NCI-H345 treated with DMSO at 0.1 percent for 48 hours (cell line): ENCODE measurements at regions not wholly inside any gene's neighbourhood (a gene's known extent, or its start where the extent isn't known, plus 50 kb on each side); places are given as distances from the start of the nearest gene placed in this dataset.

Source experiments
- DNase-seq: peaks from one replicate; lab custom pipeline; 2025; ENCODE audit not compliant: unreplicated experiment; lab: John Stamatoyannopoulos, UW

DNA sequence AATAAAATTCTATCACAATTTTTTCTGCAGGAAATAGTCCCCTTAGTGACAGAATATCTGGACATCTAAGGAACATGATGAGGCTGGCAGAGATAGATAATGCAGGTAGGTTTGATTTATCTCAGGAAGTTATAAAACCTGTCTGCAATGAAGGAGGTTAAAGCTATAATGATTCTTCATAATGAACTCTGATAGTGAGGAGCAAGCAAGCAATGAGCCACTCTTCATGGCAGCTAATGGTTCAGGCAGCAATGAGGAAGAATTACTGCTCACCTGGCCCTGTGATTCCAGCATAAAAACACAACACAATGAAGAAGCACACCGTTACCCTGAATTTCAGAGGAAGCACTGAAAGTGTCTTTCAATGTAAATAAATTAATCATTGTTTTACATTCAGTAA, 599.6 kb upstream of the PKDCC start:
- no peak for DNase-seq

DNA sequence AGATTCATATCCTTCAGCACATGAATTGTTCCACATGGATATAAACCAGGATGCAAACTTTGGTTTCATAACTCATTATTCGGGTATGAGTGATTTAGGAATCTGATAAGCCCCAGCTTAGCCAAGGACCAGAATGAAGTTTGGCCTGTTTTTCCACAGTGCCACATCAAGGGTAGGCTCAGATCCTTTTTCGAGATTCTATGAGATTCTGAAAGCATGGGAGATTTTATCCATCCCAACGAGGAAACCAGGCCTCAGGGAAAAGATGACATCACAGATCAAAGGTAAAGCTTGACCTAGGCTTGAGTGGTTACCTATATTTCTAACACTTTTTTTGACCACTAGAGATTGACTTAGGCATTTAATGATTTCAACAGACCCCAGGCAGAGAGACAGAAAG, 590.8 kb upstream of the PKDCC start:
- DNase-seq, result no peak

DNA sequence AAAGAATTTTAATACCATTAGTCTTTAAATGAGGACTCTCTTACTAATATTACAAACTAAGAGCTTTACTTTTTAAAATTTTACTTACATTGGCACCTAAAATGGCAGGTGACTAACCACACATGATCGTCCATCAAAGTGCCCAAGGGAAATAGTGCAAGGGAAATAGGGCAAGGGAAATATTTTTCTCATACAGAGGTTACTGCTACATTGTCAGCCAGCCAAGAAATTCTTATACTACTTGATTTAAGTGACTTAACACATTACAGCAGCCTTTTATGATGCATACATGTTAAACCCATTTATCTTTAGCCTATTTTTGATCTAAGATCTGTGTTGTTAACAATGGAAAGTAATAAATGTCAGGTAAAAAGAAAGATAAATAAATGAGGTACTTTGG, 587.2 kb upstream of the PKDCC start:
- DNase-seq, result no peak

DNA sequence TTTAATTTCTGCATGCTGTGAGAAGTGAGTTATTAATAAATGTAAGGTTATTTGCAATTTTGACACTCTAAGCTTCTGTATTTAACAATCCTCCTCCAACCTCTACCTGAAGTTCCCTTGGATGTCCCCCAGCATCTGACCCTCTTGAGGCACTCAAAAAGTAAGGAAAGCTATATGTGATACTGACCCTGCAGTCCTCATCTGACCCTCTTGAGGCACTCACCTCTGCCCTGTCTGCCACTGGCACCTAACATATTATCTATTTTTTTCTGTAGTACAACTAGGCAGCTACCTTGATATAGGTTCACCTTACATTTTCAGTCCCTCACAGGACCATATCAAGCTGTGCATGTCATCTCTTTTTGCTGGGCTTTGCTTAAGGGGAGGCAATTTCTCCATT, 583.4 kb upstream of the PKDCC start:
- no peak for DNase-seq

DNA sequence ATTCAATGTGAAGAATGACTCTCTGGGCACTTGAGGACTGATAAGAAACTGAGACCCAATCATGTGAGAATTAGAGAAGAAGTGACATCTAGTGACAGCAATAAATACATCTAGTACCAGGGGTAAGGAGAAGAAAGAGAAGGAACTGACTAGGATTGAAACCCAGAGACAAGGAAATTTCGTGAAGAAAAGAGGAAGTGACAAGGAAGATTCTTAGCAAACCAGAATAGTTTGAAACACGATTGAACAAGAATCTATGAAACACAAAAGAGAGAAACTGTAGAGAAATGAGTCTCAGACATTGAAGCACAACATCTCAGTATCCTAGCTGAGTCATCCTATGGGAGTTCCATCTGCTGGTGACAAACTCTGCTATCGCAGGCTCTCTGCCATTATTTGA, 571.9 kb upstream of the PKDCC start:
- DNase-seq, result no peak

DNA sequence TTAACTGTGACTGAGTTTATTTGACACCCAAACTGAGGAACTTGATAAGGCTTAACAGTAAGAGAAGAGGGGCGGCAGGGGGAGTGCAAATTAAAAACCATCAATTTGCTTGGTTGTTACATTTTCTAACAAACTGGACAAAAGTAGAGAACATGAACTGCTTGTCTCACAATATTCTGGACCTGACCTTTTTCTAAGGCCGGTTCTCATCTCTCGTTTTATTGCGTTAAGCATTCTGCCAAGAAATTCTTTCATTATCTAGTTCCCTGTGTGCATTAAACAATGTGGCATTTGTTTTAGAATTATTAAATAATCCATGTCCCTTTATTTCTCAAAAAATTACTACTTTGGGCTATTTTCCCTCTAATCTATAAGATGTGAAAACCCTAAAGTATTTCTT, 565.2 kb upstream of the PKDCC start:
- DNase-seq, result no peak

DNA sequence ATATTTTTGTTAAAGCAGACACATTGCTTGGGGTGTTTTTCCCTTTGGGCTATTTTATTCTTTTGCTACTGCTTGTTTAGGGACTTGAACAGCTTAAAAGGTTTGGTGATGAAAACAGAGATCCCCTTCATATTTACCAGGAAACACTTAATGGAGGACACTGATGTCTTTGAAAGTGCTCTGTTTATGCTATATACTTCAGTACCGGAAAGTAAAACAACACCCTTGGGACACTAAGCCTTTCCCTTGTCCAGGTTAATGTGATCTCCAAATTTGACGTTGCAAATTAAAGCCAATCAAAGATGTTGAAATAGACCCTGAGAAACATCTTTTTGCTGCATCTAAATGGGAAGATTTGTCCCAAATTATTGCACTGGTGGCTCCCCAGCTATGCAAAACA, 564.6 kb upstream of the PKDCC start:
- DNase-seq, result no peak

DNA sequence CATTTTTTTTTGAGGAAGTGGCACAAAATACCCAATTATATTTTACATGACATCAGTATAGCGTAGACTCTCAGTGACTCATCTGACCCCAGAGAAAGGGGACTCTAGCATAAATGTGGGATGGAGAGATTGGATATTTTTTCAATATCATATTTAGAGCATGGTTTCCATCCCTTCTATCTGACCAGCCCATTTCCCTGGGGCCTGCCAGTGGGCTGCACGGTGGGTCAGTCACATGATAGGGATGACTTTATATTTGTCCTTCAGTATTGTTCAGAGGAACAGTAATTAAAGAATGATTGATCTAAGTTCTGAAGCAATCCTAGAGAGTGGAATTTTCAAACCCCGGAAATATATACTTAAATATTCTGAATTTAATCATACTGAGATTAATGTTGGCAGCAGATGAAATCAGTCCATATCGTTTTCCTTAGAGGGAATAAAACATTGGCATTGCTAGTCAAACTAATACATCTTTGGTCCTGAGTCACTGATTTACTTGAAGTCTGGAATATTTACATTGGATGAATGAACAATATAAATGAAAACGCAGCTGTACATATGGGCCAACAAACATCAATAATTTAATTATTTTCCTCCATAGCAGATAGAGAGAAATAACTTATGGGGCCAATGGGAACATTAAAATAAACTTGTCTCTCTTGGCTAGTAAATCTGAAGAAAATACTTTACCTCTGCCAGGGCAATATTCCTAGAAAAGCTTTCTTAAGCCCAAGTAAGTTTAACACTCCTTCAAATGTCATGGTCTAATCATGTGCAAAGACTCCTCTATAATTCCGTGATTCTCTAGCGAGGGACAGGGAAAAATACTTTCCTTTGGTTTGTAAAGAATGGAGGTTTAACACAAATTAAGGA, 563.6 kb upstream of the PKDCC start:
- no peak for DNase-seq

DNA sequence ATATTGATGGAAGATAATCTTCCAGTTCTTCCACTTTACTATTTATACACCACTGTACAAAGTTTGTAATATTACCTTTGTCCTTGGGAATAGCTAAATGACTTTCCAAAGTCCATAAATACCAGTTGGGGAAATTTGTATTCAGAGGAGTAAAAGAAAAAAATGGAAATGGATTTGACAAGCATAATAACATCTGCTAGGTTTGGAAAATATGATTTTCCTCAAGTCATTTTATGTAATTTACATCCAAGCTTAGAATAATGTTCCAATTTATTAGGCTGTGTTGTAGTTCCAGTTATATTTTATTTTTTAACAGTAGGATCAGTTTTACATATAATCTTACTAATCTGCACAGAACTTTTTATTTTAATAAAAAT, 563.0 kb upstream of the PKDCC start:
- DNase-seq, result no peak

DNA sequence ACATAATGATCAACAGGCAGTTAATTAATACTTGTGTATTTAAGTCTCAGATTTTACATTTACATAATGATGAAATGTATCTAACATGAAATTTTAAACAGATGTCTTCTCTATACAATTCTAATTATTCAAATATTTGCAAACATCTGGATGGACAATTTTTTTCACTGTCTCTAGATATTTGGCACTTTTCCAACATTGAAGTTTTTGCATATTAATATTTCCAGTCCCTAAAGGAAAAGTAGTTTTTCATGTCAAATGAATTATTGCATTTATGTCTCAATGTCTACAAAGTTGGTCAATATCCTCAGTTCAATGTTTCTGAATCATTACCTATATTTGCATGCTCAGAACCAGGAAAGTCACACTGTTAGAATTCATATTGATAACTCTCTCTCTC, 560.9 kb upstream of the PKDCC start:
- no peak for DNase-seq

DNA sequence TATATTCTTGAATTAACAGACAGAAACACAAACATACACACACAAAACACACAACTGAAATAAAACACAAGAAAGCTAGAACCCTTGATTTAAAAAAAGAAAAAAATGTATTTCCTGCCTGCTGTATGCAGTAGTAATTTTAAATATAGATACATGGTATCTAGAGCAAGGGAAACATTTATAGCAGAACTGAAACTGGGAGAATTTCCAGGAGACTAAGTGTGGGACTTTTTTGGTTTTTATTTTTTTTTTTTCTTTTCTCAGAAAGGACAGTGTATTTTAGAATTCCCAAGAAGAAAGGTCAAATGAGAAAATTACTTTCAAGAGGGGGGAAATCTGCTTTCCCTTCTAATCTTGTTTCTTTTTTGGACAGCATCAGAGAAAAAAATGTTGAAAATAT, 558.9 kb upstream of the PKDCC start:
- no peak for DNase-seq

DNA sequence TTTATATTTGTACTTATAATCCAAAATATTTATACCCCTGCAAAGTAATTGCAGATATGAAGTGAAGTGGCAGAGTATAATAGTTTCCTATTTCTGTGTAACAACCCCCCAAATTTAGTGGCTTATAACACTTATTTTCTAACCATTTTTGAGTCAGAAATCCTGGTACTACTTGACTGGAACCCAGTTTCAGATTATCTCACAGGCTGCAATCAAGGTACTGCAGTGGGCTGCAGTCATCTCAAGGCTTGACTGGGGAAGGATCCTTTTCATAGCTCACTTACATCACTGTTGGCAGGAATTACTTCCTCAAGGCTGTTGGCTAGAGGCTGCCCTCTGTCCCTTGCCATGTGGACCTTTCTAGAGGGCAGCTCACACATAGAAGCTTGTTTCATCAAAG, 558.2 kb upstream of the PKDCC start:
- DNase-seq, result no peak

DNA sequence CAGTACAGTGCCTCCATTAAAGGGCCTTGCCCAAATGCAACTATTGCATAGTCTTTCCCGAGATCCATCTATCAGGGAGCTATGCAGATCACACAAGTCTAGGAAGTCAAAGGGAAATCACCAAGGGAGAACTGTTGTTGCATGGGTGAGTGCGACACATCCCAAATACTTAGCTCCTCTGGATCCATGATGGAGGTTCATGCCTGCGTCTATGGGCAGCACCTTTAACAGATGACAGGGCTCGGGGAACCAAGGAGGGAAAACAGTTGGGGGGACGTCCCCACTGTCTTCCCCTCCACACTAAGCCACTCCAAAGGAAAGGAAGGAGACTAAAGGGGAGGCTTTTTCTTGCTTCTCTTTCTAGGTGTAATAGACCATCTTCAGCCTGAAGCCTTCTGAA, 552.8 kb upstream of the PKDCC start:
- no peak for DNase-seq

DNA sequence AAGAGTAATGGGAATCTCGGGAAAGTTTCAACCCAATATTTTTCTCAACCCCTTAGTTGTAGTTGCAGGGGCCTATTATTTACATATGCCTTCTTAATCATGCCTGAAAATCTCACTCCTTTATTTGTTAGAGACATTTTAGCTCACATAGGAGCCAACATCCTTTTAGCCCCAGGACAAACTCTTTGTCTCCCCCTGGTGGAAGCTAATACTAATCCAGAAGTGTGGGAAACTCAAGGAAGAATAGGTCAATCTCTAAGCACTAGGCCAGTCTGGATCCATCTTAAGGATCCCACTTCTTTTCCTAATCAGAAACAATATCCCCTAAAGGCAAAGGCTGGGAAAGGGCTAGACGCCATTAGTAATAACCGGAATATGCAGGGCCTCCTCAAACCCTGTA, 550.9 kb upstream of the PKDCC start:
- DNase-seq, result no peak

DNA sequence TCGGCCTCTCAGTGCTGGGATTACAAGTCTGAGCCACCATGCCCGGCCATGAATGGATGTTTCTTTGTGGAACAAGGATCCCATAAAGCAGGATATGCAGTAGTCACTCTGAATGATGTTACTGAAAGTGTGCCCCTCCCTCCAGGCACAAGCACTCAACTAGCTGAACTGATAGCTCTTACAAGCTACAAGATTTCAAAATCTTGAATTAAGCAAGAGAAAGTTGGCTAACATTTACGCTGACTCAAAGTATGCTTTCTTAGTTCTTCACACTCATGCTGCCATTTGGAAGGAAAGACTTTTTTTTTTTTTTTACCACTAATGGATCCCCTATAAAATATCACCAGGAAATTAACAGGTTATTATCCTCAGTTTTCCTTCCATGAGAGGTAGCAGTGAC, 549.0 kb upstream of the PKDCC start:
- DNase-seq, result no peak

DNA sequence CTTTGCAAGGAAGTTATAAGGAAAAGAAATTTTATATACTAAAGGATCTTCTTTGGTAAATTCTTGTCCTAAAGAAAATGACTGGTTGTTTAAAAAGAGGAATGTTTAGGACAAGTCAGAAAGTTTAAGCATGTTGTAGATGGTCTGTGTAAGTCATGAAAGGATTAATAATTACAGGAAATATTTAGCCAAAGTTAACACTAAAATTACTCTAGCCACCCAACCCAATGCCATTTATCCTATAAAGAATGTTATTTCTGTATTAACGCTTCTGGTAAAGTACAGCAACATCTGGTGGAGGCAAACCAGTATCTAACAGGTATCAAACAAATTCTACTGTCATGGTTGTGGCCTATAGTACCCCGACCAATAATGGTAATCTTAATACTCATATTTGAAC, 546.9 kb upstream of the PKDCC start:
- DNase-seq, result no peak

DNA sequence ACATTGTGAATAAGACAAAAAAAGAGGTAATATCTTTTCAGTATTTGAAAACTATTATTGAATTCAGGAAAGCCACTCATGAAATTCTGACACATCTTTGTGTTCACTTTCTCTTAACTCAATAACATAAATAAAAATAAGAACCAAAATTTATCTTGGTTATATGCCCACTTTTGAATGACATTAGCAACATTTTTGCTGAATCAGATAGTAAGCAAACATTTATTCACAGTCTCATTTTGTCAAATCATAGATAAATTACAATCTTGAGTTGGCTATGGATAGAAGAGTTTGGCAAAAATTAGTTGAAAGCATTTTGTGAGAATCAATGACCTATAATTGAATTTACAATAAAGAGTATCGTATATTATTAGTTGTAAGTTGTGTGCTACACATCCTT, 545.1 kb upstream of the PKDCC start:
- DNase-seq, result no peak

DNA sequence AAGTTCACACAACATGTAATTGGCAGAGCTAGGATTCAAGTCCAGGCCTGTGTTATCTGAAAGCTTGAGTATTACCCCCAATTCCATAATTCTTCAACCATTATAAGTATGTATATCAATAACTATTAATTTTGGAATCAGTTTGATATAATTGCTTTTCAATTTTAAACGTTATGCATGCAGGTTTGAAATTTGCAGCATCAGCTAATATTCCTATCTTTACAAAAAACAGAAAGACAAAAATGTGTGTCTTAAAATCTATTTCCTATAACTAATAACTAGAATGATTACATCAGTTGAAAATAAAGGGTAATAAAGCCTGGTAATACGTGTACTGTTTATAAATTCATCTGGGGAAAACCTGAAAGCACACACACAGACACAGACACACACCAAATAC, 543.3 kb upstream of the PKDCC start:
- DNase-seq, result no peak

DNA sequence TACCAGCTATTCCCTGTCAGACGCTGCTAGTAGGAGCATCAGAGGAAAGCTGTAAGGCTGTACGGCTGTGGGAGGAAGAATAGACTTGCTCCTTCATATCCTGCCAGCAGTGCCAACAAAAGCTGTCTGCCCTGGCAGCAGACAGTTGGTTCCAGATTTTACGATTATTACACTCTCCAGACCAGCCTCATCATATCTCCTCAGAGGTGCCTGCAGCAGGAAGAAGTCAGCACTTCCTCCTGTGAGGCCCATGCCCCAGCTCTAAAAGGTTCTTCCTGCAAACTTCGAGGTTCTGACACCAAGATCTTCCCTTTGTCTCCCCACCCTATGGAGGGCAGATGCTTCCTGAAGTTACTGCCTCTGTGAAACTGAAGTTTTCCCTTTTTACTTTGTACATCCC, 537.7 kb upstream of the PKDCC start:
- DNase-seq, result no peak

DNA sequence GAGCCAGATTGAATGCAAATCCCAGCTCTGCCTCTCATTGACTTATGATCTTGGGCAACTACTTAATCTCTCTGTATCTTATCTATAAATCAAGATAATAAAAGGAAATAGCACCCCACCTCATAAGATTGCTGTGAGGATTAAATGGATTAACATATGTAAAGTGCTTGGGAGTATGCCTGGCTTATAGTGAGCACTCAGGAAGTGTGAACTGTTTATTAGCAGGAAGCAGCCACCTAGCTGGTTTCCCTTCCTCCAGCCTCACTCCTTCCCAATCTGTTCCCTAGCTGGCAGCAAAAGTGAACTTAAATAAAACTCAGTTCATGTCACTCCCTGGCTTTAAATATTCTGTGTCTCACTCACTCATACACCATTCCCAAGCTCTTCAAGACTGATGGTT, 526.6 kb upstream of the PKDCC start:
- no peak for DNase-seq

DNA sequence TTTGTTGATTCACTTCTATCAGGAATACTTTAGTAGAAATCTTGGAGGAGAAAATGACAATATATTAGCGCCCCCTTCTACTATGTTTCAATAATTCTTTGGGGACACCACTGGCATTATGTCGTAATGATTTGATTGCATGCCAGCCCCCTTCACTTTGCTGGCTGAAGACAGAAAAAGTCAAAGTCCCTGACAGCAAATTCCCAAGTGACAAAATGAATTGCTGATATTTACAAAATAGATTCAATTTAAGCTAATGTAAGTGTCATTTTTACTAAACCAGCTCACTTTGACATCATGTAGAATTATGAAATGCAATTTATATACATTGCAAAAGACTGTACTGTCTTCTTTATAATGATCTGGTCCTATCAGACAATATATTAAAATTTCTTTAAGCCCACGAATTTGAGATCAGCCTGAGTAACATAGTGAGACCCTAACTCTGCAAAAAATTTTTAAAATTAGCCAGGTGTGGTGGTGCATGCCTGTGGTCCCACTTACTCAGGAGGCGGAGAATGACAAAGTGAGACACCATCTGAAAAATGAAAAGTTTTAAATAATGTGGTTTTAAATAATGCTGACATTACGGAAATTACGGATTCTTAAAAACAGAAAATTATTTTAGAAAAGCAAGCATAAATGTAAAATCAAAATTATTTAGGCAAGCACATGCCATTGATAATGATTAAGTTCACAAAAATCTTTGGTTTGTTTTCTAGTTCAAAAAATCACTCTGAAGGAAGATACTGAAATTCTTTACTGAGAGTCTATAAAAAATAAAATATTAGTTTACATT, 520.1 kb upstream of the PKDCC start:
- DNase-seq, result no peak

DNA sequence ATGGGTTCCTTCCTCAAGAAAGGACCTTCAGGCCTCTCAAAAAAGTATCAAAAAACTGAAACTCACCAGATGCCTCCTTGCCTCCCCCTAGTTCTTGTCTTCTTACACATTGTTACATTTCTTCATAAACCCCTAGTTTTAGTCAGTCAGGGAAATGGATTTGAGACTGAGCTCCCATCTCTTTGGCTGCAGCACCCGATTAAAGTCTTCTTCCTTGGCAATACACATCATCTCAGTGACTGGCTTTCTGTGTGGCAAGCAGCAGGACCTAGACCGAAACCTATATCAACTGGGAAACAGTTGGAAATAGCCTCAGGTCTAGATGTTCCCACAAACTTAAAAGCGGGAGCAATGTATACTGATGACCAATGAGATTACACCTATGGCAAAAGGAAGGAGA, 512.2 kb upstream of the PKDCC start:
- no peak for DNase-seq
